Psoas muscle (tissue), 7 donors: ENCODE measurements at regions not wholly inside any gene's neighbourhood (a gene's known extent, or its start where the extent isn't known, plus 50 kb on each side); places are given as distances from the start of the nearest gene placed in this dataset.

ENCODE experiments used
- ATAC-seq, 4 donors: fragments of 200-7000 bp; cut with Tn5 transposase; one replicate each; pipeline ENCODE4 v1.9.1; 2020; ENCODE audit warnings: moderate library complexity in 3 of 4, mild to moderate bottlenecking in 2 of 4
- DNase-seq, 2 donors: peaks; one replicate each; pipeline ENCODE4 v3.0.0-alpha.2; 2020
- H3K27ac ChIP-seq: fragments of 200-600 bp; one replicate; pipeline ENCODE4 v1.8.0; 2022
- H3K27me3 ChIP-seq, 3 donors: fragments of 200-600 bp in 1 of 3; one replicate each; pipeline versions ENCODE4 v1.6.1 to v1.8.0; 2013 to 2022; ENCODE audit warnings: low read length in 2 of 3, mild to moderate bottlenecking in 2 of 3, moderate library complexity in 1 of 3; ENCODE audit not compliant: insufficient read depth in 3 of 3
- H3K36me3 ChIP-seq, 2 donors: fragments of 200-600 bp in 1 of 2; one replicate each; pipeline versions ENCODE4 v1.6.1 to v1.8.0; 2013 to 2022; ENCODE audit warnings: low read depth in 1 of 2, mild to moderate bottlenecking in 1 of 2, moderate library complexity in 1 of 2; ENCODE audit not compliant: insufficient read depth in 1 of 2
- H3K4me1 ChIP-seq: fragments of 200-600 bp; one replicate; pipeline ENCODE4 v1.8.0; 2022
- H3K4me3 ChIP-seq: fragments of 200-600 bp; one replicate; pipeline ENCODE4 v1.8.0; 2022; ENCODE audit warnings: mild to moderate bottlenecking
- H3K9me3 ChIP-seq: fragments of 200-600 bp; one replicate; pipeline ENCODE4 v1.8.0; 2022
- CTCF ChIP-seq: fragments of 200-600 bp; IDR thresholded peaks from one replicate; pipeline ENCODE4 v1.8.0; 2022; ENCODE audit warnings: antibody characterized with exemption
- WGBS, 3 donors: extraction: QIAGEN DNeasy Blood & Tissue Kit; methylation state at CpG; one replicate each; pipeline versions ENCODE4 v1.1.6 to v1.1.7; 2013; 5-methylcytosine and 5-hydroxymethylcytosine counted together
- intact Hi-C, 2 donors: fragments of 100-400 bp; cut with DNase I; formaldehyde crosslinking; loops; one replicate each; pipeline versions ENCODE4 v1.11.0 to v1.14.2; 2022
- donor health status: healthy with polysubstance abuse.
- donor health status: DM: no; HTN: no; CAD: no; lungs with moderate emphysema.
- donor health status: Bipolar disorder and iron deficiency.
- donor health status: healthy.
- donor health status: DM: yes; HTN: yes; CAD: no.
- donor health status: DM: no; HTN: no; CAD: no.
- donor health status: DM: yes; HTN: yes; CAD: no.

- Histone ChIP-seq H3K9me3 (no peaks in the 10 kb centered on the region), H3K36me3 (no peaks in the 10 kb centered on the region), H3K27ac (no peak overlapping the region), H3K4me3 (no peak overlapping the region), H3K4me1 (no peaks in the 10 kb centered on the region), H3K27me3 (no peaks in the 10 kb centered on the region)
- ATAC-seq (no peak), DNase-seq (peak in 1 of 2 donors; percentile 19)
- TF ChIP-seq CTCF: no peak
- WGBS, 3 donors: 71 to 84% (median 71%) methylated on average over 5 of the region's 5 CpGs
- intact Hi-C loops: no loop called here
These were observed 83.0 kb downstream of the LINGO1 start for GRCh38 chr15:77549576-77550288.

GRCh38 chr15:77548589-77549557 lies 83.8 kb downstream of the LINGO1 start:
- intact Hi-C loops: no loop called here
- no peak overlapping the region for H3K4me3 ChIP-seq
- no peaks in the 10 kb centered on the region for H3K36me3 ChIP-seq
- peak in 1 of 2 donors; percentile 42 for DNase-seq
- no peaks in the 10 kb centered on the region for H3K27me3 ChIP-seq
- WGBS, 3 donors: 82% methylated on average over 23 of the region's 23 CpGs
- no peaks in the 10 kb centered on the region for H3K9me3 ChIP-seq
- no peak for TF ChIP-seq CTCF
- ATAC-seq: no peak
- no peak overlapping the region for H3K27ac ChIP-seq
- no peaks in the 10 kb centered on the region for H3K4me1 ChIP-seq

GRCh38 chr15:77547801-77548588 lies 84.7 kb downstream of the LINGO1 start:
- H3K4me1 ChIP-seq: peaks cover 2% of the 10 kb centered on the region
- H3K4me3 ChIP-seq: no peak overlapping the region
- intact Hi-C loops: no loop called here
- H3K27me3 ChIP-seq: no peaks in the 10 kb centered on the region
- H3K36me3 ChIP-seq: no peaks in the 10 kb centered on the region
- no peaks in the 10 kb centered on the region for H3K9me3 ChIP-seq
- no peak overlapping the region for H3K27ac ChIP-seq
- WGBS, 3 donors: 85 to 91% (median 90%) methylated on average over 17 to 19 of the region's 19 CpGs
- no peak for TF ChIP-seq CTCF
- ATAC-seq (no peak), DNase-seq (peak in 1 of 2 donors; percentile 40)

- Histone ChIP-seq H3K4me1 (peaks cover 5% of the 10 kb centered on the region), H3K9me3 (no peaks in the 10 kb centered on the region), H3K4me3 (no peak overlapping the region), H3K27me3 (no peaks in the 10 kb centered on the region), H3K36me3 (no peaks in the 10 kb centered on the region), H3K27ac (no peak overlapping the region)
- ATAC-seq (no peak), DNase-seq (no peak)
- no peak for TF ChIP-seq CTCF
- intact Hi-C loops: no loop called here
- WGBS, 3 donors: 89 to 100% (median 90%) methylated on average over 1 of the region's 1 CpG
These were observed 85.8 kb downstream of the LINGO1 start for GRCh38 chr15:77546870-77547269.
